SK-N-SH (cell line): ENCODE measurements at regions not wholly inside any gene's neighbourhood (a gene's known extent, or its start where the extent isn't known, plus 50 kb on each side); places are given as distances from the start of the nearest gene placed in this dataset.

Source experiments
- CTCF ChIA-PET: fragments of 300-600, 350-600 bp; formaldehyde crosslinking; extraction: SDS; loops from one replicate; lab custom pipeline; 2021; lab: Yijun Ruan, JAX
- POLR2A ChIA-PET: fragments of 350-600 bp; sonication (Branson Sonifier 250); formaldehyde crosslinking; extraction: SDS; loops from one replicate; lab custom pipeline; 2020; ENCODE audit warnings: antibody characterized with exemption, inconsistent platforms; lab: Yijun Ruan, JAX
- DNase-seq: peaks from one replicate; pipeline ENCODE4 v3.0.0; 2012
- H2AFZ ChIP-seq: fragments of 200-600 bp; sonication (generic); 2 replicates; pipeline ENCODE4 v1.8.1; 2016; ENCODE audit warnings: antibody characterized with exemption, mild to moderate bottlenecking, low read depth
- H3F3A ChIP-seq: fragments of 200-600 bp; sonication (generic); replicated peaks from 2 replicates; pipeline ENCODE3; 2016; ENCODE audit warnings: antibody characterized with exemption, mild to moderate bottlenecking; ENCODE audit not compliant: insufficient read depth
- H3K27ac ChIP-seq, 2 experiments: fragments of 200-500 bp in 1 of 2; fragments of 200-600 bp in 1 of 2; sonication (Bioruptor generic) in 1 of 2; sonication (generic), shearing (Covaris generic) in 1 of 2; 2 replicates each; pipeline versions ENCODE4 v1.5.1 to v1.6.1; 2014 to 2016; ENCODE audit warnings: low read depth in 2 of 2, inconsistent platforms in 1 of 2, low read length in 1 of 2, mild to moderate bottlenecking in 1 of 2, mixed read lengths in 1 of 2
- H3K27me3 ChIP-seq: fragments of 200-600 bp; sonication (generic), shearing (Covaris generic); 2 replicates; pipeline ENCODE4 v1.6.1; 2016; ENCODE audit warnings: mixed run types; ENCODE audit not compliant: insufficient read depth
- H3K36me3 ChIP-seq, 2 experiments: fragments of 200-500 bp in 1 of 2; fragments of 200-600 bp in 1 of 2; sonication (Bioruptor generic) in 1 of 2; sonication (generic) in 1 of 2; replicated peaks in 1 of 2; 2 replicates each; pipeline versions ENCODE3 to v1.5.1; 2014 to 2016; ENCODE audit warnings: low read length in 1 of 2, mild to moderate bottlenecking in 1 of 2; ENCODE audit not compliant: insufficient read depth in 2 of 2, control insufficient read depth in 1 of 2
- H3K4me1 ChIP-seq, 2 experiments: fragments of 200-500 bp in 1 of 2; fragments of 200-600 bp in 1 of 2; sonication (Bioruptor generic) in 1 of 2; sonication (generic), shearing (Covaris generic) in 1 of 2; 2 replicates each; pipeline versions ENCODE4 v1.5.1 to v1.6.1; 2014 to 2016; ENCODE audit warnings: low read depth in 1 of 2, low read length in 1 of 2, mixed run types in 1 of 2; ENCODE audit not compliant: insufficient read depth in 2 of 2, control insufficient read depth in 1 of 2
- H3K4me2 ChIP-seq: fragments of 200-600 bp; sonication (generic), shearing (Covaris generic); 2 replicates; pipeline ENCODE4 v1.6.1; 2017; ENCODE audit warnings: mixed run types
- H3K4me3 ChIP-seq, 2 experiments: fragments of 200-500 bp in 1 of 2; fragments of 200-600 bp in 1 of 2; sonication (Bioruptor generic) in 1 of 2; sonication (generic), shearing (Covaris generic) in 1 of 2; 2 replicates each; pipeline versions ENCODE4 v1.5.1 to v1.8.1; 2014 to 2016; ENCODE audit warnings: low read depth in 2 of 2, inconsistent platforms in 1 of 2, low read length in 1 of 2, mild to moderate bottlenecking in 1 of 2, mixed read lengths in 1 of 2, moderate library complexity in 1 of 2
- H3K79me2 ChIP-seq: fragments of 200-600 bp; sonication (generic); 2 replicates; pipeline ENCODE4 v1.8.1; 2017; ENCODE audit warnings: mild to moderate bottlenecking; ENCODE audit not compliant: insufficient read depth
- H3K9ac ChIP-seq: fragments of 200-600 bp; sonication (generic); 2 replicates; pipeline ENCODE4 v1.6.1; 2017; ENCODE audit warnings: mixed run types
- H3K9me2 ChIP-seq: fragments of 200-600 bp; sonication (generic); 2 replicates; pipeline ENCODE4 v1.6.1; 2017; ENCODE audit warnings: mixed run types
- H3K9me3 ChIP-seq: fragments of 200-600 bp; sonication (generic); 2 replicates; pipeline ENCODE4 v1.6.1; 2017; ENCODE audit warnings: mixed run types, mild to moderate bottlenecking, moderate library complexity
- H4K20me1 ChIP-seq: fragments of 200-600 bp; sonication (generic); 2 replicates; pipeline ENCODE4 v1.6.1; 2017; ENCODE audit warnings: mild to moderate bottlenecking, mixed run types; ENCODE audit not compliant: insufficient read depth
- EZH2phosphoT487 ChIP-seq: fragments of 200-600 bp; sonication (generic); IDR thresholded peaks from 2 replicates; pipeline ENCODE4 v1.6.1; 2017; ENCODE audit warnings: low read depth, mixed run types, mild to moderate bottlenecking, antibody characterized with exemption, moderate library complexity, borderline replicate concordance
- FOSL2 ChIP-seq: IDR thresholded peaks from 2 replicates; pipeline ENCODE4 v1.4.0; 2012; ENCODE audit warnings: low read depth, mild to moderate bottlenecking, moderate library complexity, borderline replicate concordance
- FOXJ3 ChIP-seq: sonication (generic); formaldehyde crosslinking; IDR thresholded peaks from 2 replicates; pipeline ENCODE4 v1.5.1; 2020; ENCODE audit warnings: mild to moderate bottlenecking, missing genetic modification reagents
- FOXM1 ChIP-seq: IDR thresholded peaks from 2 replicates; pipeline ENCODE4 v1.4.0; 2012; ENCODE audit warnings: low read depth, mild to moderate bottlenecking
- MXI1 ChIP-seq: IDR thresholded peaks from 2 replicates; pipeline ENCODE4 v1.6.1; 2012; ENCODE audit warnings: mild to moderate bottlenecking, low read depth, low read length, improper control_type of control experiment
- PBX3 ChIP-seq: IDR thresholded peaks from 2 replicates; pipeline ENCODE4; 2012
- POLR2AphosphoS5 ChIP-seq: IDR thresholded peaks from 2 replicates; pipeline ENCODE4 v1.6.1; 2012; ENCODE audit warnings: low read depth, low read length
- SMC3 ChIP-seq: IDR thresholded peaks from 2 replicates; pipeline ENCODE4 v1.6.1; 2012; ENCODE audit warnings: low read depth, low read length, improper control_type of control experiment
- TAF1 ChIP-seq: IDR thresholded peaks from 2 replicates; pipeline ENCODE4 v1.6.1; 2012; ENCODE audit warnings: low read depth, mild to moderate bottlenecking, low read length, moderate library complexity, borderline replicate concordance
- TCF12 ChIP-seq: IDR thresholded peaks from 2 replicates; pipeline ENCODE4 v1.4.0; 2012
- USF1 ChIP-seq: IDR thresholded peaks from 2 replicates; pipeline ENCODE4 v1.4.0; 2012; ENCODE audit warnings: low read depth, borderline replicate concordance
- USF2 ChIP-seq: fragments of 150-350 bp; IDR thresholded peaks from 2 replicates; pipeline ENCODE4 v1.6.1; 2017; ENCODE audit warnings: antibody characterized with exemption, low read length, low read depth, borderline replicate concordance
- WGBS: methylation state at CpG from one replicate; pipeline ENCODE4 v1.1.6; 2017; ENCODE audit warnings: low lambda C conversion rate; 5-methylcytosine and 5-hydroxymethylcytosine counted together

- Histone ChIP-seq H3K9me2 (no peaks in the 10 kb centered on the region), H4K20me1 (no peaks in the 10 kb centered on the region), H3K79me2 (no peaks in the 10 kb centered on the region), H3K27me3 (no peaks in the 10 kb centered on the region), H3F3A (no peaks in the 10 kb centered on the region), H3K4me2 (no peak overlapping the region), H3K4me3 (no peak overlapping the region), H3K4me1 (no peaks in the 10 kb centered on the region), H3K27ac (no peak overlapping the region), H3K9me3 (no peaks in the 10 kb centered on the region; the same call in 1 of the 2 replicates), H3K36me3 (no peaks in the 10 kb centered on the region), H2AFZ (no peak overlapping the region), H3K9ac (no peak overlapping the region)
- POLR2A ChIA-PET, result no interaction called here
- TF ChIP-seq EZH2phosphoT487, result no peak
- TF ChIP-seq TAF1, result no peak
- TF ChIP-seq SMC3, result no peak
- no peak for TF ChIP-seq USF1
- TF ChIP-seq MXI1, result no peak
- no peak for DNase-seq
- CTCF ChIA-PET, result no interaction called here
- 48% methylated on average over 2 of the region's 2 CpGs for WGBS
Observed at GRCh38 chr12:91928501-91928900, 217.1 kb downstream of the BTG1 start.

- 71% methylated on average over 1 of the region's 1 CpG for WGBS
- Histone ChIP-seq H3K27ac (no peak overlapping the region), H3F3A (no peaks in the 10 kb centered on the region), H3K9me2 (no peaks in the 10 kb centered on the region), H4K20me1 (no peaks in the 10 kb centered on the region), H3K4me3 (no peak overlapping the region), H3K9ac (no peak overlapping the region), H3K4me1 (no peaks in the 10 kb centered on the region), H2AFZ (no peak overlapping the region), H3K36me3 (no peaks in the 10 kb centered on the region), H3K4me2 (no peak overlapping the region), H3K9me3 (no peaks in the 10 kb centered on the region; the same call in 1 of the 2 replicates), H3K27me3 (no peaks in the 10 kb centered on the region), H3K79me2 (no peaks in the 10 kb centered on the region)
- no peak for DNase-seq
- ChIA-PET POLR2A (no interaction called here), CTCF (no interaction called here)
- no peak for TF ChIP-seq FOXJ3 (CRISPR knock-in tag)
- TF ChIP-seq FOXM1, result no peak
- TF ChIP-seq EZH2phosphoT487, result no peak
- no peak for TF ChIP-seq FOSL2
- TF ChIP-seq USF2, result no peak
- no peak for TF ChIP-seq POLR2AphosphoS5
- no peak for TF ChIP-seq TCF12
- no peak for TF ChIP-seq PBX3
Observed at GRCh38 chr12:91926848-91927247, 218.8 kb downstream of the BTG1 start.
